ENCODE measurements at regions not wholly inside any gene's neighbourhood (a gene's known extent, or its start where the extent isn't known, plus 50 kb on each side); places are given as distances from the start of the nearest gene placed in this dataset.

GRCh38 chr2:234865586-234865985 is 86.2 kb upstream of the SH3BP4 start:
- no peaks in the 10 kb centered on the region for H3K36me3 ChIP-seq
- H3K27me3 ChIP-seq = no peaks in the 10 kb centered on the region
- no peak for DNase-seq (ENCODE audit: extremely low spot score in 2 of 2)
- H3K27ac ChIP-seq = no peak overlapping the region
- TF ChIP-seq POLR2AphosphoS5 (IDR thresholded peaks at IDR 0.05; ENCODE audit: insufficient read depth in 1 of 2, low read depth in 1 of 2) (no peak), CTCF (IDR thresholded peaks at IDR 0.05) (no peak), POLR2A (IDR thresholded peaks at IDR 0.05) (no peak)
- H3K9me3 ChIP-seq = no peaks in the 10 kb centered on the region
- H3K4me3 ChIP-seq = no peak overlapping the region
- intact Hi-C loops (cut with DNase I) = no loop called here
- peaks cover 26% of the 10 kb centered on the region for H3K4me1 ChIP-seq

GRCh38 chr2:234865040-234865439 is 86.8 kb upstream of the SH3BP4 start:
- no peak for DNase-seq (ENCODE audit: extremely low spot score in 2 of 2)
- intact Hi-C loops (cut with DNase I) = no loop called here

GRCh38 chr2:234864506-234864905 is 87.3 kb upstream of the SH3BP4 start:
- H3K36me3 ChIP-seq = no peaks in the 10 kb centered on the region
- H3K27ac ChIP-seq = no peak overlapping the region
- H3K4me3 ChIP-seq = no peak overlapping the region
- H3K9me3 ChIP-seq = no peaks in the 10 kb centered on the region
- DNase-seq (ENCODE audit: extremely low spot score in 2 of 2) = no peak
- peaks cover 26% of the 10 kb centered on the region for H3K4me1 ChIP-seq
- intact Hi-C loops (cut with DNase I) = no loop called here
- no peaks in the 10 kb centered on the region for H3K27me3 ChIP-seq
- TF ChIP-seq CTCF (IDR thresholded peaks at IDR 0.05) (no peak), POLR2AphosphoS5 (IDR thresholded peaks at IDR 0.05; ENCODE audit: insufficient read depth in 1 of 2, low read depth in 1 of 2) (no peak), POLR2A (IDR thresholded peaks at IDR 0.05) (no peak)

More at GRCh38 chr2:234865040-234865439, 86.8 kb upstream of the SH3BP4 start:
- TF ChIP-seq CTCF (IDR thresholded peaks at IDR 0.05) (no peak), POLR2AphosphoS5 (IDR thresholded peaks at IDR 0.05; ENCODE audit: insufficient read depth in 1 of 2, low read depth in 1 of 2) (no peak), POLR2A (IDR thresholded peaks at IDR 0.05) (no peak)
- no peak overlapping the region for H3K27ac ChIP-seq
- no peaks in the 10 kb centered on the region for H3K27me3 ChIP-seq
- H3K4me3 ChIP-seq = no peak overlapping the region
- H3K9me3 ChIP-seq = no peaks in the 10 kb centered on the region
- peaks cover 26% of the 10 kb centered on the region for H3K4me1 ChIP-seq
- H3K36me3 ChIP-seq = no peaks in the 10 kb centered on the region

GRCh38 chr2:234863043-234863934 is 88.5 kb upstream of the SH3BP4 start:
- Histone ChIP-seq H3K4me3 (no peak overlapping the region), H3K36me3 (no peaks in the 10 kb centered on the region), H3K27me3 (no peaks in the 10 kb centered on the region), H3K4me1 (peaks cover 26% of the 10 kb centered on the region), H3K9me3 (no peaks in the 10 kb centered on the region), H3K27ac (no peak overlapping the region)
- TF ChIP-seq POLR2A (IDR thresholded peaks at IDR 0.05) = no peak
- TF ChIP-seq POLR2AphosphoS5 (IDR thresholded peaks at IDR 0.05; ENCODE audit: insufficient read depth in 1 of 2, low read depth in 1 of 2) = no peak
- no peak for TF ChIP-seq CTCF (IDR thresholded peaks at IDR 0.05)
- intact Hi-C loops (cut with DNase I) = no loop called here
- no peak for DNase-seq (ENCODE audit: extremely low spot score in 2 of 2)

Measured in vagina (tissue), 2 donors.